HG02623 (cell line): ENCODE measurements at regions not wholly inside any gene's neighbourhood (a gene's known extent, or its start where the extent isn't known, plus 50 kb on each side); places are given as distances from the start of the nearest gene placed in this dataset.
A peak's percentile ranks its signal among the peaks of the same experiment; 100 is the strongest.
"Not testable (repeated sequence)": the region's sequence is repeated elsewhere in the genome, so short reads cannot be mapped to it uniquely, and the experiment has no call there.

Experiments used
- ATAC-seq: cut with Tn5 transposase; IDR thresholded peaks from one replicate; pipeline ENCODE4 v1.9.1; 2021; ENCODE audit warnings: moderate library complexity; ENCODE audit not compliant: unreplicated experiment

DNA sequence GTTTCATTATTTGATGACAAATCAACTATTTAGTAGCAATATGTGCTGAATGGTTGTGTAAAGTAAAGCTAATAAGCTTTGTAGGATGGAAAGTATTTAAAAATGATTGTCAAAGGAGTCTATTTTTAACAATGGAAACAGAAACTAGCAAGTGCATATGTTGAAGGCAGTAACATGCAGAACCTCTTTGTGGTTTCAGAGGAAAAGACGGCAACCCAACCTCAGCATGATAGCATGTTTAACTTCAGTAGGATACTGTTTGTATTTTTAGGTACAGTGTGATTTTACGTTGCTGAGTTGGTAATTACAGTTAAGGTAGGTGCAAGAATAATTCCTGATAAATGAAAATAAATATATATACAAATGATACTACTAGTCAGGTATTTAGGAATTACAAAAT is 545.4 kb downstream of the CDY1 start:
- ATAC-seq = not testable (repeated sequence)

DNA sequence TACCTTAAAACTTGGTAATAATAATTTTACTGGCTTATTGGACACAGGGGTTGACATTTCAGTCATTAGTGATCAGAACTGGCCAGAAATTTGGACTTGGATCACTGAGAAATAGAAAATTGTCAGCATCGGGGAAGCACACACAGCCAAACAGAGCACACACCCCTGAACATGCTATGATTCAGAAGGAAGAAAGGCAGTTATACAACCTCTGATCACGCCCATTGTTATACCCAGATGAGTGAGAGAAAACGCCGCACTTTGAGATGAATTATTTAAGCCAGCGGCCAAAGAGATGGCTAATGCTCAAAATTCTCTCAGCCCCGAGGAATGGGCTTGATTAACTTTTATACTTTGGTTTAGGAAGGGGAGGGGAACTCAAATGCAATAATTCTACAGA is 557.4 kb downstream of the CDY1 start:
- not testable (repeated sequence) for ATAC-seq

DNA sequence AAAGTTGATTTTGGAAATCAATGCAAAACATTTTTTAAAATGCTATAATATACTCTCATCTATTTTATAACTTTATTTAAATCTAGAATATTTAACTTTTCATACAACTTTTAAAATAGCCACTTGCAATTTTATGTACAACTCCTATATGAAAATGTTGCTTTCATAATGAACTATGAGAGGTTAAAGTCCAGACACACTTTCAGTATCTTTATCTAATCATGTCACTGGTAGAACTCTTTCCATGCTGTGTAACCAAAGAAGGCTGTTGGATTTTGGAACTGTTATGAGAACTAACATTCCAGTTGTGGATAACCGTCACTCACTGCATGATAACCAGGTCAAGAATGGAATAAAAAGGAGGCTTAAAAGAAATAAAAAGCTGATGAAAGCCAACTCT is 603.1 kb downstream of the CDY1 start:
- peak; percentile 27 for ATAC-seq

DNA sequence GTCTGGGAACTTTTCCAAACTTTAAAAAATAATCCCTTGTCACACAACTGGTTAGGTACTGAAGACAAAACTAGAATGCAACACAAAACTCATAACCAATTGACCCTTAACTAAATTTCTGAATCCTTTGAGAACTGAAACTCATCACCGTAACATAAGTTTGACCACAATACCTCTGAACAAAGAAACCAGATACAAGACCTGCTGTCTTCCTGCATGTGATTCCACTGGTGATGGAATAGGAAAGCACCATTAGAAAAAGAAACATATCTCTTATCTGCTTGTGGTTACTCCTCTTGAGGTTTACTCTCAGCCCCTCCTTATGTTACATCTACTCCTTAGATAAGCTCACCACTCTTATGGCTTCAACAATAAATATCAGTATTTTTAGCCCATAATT is 603.6 kb downstream of the CDY1 start:
- peak; percentile 84 for ATAC-seq

DNA sequence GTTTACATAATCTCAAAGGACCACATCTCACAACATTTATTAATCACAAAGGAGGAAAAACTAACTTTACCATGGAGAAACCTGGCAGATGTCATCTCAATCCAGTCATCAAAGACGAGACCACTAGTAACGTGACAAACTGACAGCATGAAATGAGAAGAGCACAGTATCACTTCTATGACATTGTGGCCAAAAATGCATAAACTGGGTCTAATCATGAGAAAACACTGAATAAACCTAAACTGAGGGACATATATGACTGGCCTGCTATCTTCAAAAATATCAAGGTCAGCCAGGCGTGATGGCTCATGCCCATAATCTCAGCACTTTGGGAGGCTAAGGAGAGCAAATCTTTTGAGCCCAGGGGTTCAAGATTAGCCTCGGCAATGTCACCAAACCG is 619.0 kb downstream of the CDY1 start:
- ATAC-seq = not testable (repeated sequence)

DNA sequence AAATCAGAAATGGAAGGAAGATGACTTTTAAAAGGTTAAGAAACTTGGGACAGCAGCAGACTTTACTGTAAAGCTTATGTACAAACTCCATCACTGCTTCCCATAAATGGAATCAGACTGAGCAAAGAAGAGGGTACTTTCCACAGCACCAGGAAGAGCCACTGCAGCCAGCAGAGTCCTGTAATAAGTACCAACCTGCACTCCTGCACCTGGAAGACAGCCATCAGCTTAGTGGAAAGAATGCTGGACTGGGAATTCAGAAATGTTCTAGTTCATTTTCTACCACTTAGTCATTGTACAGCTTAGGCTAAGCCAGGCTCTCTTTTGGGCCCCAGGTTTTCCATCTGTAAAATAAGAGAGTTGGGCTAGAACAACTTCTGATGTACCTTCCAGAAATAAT is 632.3 kb downstream of the CDY1 start:
- not testable (repeated sequence) for ATAC-seq

DNA sequence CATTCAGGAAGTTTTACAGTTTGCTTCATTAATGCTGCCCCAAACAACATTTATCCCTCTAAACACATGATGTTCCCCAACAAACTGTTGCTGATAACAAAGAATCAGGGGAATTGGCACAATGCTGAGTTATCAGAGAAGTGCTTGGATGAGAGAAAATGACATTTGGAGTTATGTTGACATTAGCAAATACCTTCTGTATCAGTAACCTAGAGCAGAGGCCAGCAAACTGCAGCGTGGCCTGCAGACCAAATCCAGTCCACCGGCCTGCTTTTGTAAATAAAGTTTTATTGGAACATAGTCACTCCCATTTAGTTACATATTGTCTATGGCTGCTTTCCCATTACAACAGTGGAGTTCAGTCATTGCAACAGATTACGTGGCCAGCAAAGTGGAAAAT is 643.5 kb downstream of the CDY1 start:
- ATAC-seq = not testable (repeated sequence)

DNA sequence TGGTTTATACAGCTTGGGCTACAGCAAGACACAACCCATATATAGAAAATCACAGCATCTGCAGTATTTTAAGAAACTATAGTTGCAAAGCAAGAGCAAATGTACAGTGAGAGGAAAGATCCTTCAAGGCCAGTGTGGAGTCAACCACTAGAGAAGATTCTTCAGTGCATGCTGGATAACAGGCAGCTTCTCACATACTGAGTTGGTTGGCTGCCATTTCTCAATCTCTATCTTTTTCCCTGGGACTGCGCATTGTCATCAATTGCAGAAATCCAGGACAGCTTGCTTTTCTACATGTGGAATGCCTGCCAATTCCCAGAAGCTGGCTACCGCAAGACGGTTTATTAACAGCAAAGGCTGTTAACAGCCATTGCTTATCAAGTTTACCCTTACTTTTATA is 646.5 kb downstream of the CDY1 start:
- not testable (repeated sequence) for ATAC-seq

DNA sequence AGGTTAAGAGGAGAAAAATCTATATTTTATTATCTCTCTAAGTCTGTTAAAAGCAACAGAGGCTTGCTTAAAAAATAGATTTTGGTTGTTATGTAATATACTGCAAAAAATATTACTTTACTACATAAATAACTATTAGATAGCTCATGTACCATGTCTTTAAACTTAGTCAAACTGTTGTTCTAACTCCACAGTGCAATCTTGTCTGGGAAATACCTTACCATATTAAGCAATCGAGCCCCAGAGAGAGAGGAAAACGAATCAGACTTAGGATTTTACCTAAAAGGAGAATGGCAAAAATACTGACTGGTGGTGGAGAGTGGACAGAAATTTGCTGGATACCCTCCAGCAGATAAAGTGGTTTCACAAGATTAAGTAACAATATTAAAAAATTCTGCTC is 647.0 kb downstream of the CDY1 start:
- not testable (repeated sequence) for ATAC-seq

DNA sequence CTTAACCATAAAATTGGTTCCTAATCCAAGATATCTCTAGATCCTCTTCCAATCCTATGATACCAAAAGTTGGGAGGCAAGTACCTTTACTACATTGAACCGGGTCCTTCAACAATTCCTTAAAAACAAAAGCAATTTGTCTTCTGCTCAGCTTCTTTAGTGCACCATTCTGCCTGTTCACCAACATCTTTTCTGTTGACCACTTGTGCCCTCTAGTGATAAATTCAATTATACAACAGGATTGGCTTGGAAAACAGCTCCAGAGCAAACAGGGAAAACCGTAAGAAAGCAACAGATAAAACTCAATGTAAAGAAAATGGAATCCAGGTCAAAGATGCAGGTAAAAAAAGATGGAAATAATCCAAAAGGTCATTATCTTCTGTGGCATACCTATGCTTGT is 651.2 kb downstream of the CDY1 start:
- ATAC-seq = not testable (repeated sequence)

DNA sequence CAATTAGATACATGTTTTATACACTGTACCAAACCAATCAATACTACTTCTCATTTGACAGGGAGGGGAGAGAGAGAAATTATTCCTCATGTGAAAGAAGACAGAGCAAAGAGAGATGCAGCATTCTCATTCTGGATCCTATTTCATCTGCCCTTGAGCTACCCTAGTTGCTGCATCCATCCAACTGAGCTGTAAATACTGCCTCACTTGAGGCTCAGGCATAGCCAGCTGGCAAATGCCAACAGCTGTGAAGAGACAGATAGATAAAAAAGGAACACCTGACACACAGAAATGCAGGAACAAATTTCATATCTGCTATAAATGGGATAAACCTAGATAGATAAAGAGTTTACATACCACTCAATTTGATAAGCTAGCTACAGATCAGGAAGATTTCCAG is 684.1 kb downstream of the CDY1 start:
- not testable (repeated sequence) for ATAC-seq

DNA sequence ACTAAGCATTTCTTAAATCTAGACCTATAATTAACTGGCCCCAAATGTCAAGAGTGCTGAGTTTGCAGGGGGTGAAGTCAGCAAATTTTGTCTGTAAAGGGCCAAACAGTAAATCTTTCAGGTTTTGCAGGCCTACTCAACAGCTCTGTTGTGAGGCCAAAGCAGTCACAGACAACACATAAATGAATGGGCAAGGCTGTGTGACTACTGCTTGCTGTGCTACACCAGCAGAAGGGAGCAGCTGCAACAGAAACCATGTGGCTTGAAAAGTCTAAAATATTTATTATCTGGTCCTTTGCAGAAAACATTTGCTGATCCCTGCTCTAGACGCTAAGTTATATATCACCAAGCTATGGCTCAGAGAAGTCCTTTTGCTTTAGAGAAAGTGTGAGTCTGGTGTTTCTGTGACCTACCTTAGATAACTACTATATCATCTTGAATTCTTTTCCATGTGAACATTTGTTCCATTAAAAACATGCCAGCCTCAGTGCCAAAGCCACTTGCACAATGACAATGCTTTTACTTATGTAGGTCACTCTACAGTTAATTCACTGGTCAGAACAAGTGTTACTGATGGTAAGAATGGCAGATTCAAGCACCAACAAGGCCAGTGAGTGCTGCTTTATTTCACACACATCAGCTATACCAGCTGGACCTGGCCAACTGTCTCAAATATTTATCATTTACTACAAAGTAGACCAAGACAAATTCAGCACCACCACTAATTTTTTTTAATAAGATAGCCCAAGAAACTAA is 684.9 kb downstream of the CDY1 start:
- ATAC-seq = not testable (repeated sequence)

DNA sequence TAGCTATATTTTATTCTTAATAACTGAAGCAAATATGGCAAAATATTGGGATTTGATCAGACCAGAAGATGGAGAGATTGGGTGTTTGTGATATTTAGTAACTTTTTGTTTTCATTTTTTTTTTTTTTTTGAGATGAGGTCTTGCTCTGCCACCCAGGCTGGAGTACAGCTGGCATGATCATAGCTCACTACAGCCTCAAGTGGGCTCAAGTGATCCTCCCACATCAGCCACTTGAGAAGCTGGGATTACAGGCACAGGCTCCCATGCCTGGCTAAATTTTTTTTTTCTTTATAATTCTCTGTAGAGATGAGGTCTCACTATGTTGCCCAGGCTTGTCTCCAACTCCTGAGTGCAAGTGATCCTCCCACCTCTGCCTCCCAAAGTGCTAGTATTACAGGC is 686.4 kb downstream of the CDY1 start:
- not testable (repeated sequence) for ATAC-seq

DNA sequence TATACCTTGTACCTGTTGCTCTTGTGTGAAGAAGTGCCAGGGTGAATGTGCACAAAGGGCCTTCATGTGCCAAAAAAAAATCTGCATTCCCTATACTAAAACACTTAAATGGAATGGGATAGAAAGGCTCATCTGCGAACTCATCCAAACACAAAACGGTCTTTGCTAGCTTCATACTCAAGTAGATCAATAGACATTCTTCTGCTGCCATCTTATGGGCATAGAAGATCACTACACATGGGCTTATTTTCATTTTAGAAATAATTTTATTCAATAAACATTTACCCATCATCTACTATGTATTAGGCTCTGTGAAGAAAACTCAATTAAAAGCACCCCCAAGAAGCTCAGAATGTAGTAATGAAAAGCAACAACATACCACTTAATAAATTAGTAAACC is 693.1 kb downstream of the CDY1 start:
- not testable (repeated sequence) for ATAC-seq

DNA sequence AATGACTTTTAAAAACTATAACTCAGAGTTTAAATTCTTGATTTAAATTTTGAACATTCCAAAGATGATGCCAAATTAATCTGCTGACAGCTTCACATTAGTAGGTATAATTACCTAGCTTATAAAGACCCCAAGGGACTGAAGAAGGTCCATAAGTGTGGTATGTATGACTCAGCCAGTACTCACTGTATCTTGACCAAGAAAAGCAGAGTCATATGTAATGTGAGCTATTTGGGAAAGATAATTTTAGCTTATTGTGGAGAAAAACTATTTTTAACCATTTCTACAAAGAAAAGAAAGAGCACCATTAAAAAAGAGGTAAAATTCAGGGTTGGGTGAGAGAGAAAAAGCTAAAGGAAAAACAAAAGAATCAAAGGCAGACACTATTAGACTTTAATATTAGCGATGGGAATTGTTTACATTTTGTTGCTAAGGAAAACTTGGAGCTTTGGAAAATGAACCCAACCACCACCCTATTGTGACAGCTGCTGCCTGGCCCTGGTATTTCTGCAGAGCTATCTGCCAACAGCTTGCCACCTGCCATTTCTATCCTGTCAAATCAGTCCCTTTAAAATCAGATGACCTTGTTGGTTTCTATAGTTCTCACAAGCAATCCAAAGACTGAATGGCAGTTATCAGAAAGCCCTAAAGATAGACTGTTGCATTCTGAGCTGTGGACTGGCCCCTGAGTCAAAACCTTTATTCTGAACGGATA is 697.7 kb downstream of the CDY1 start:
- ATAC-seq = not testable (repeated sequence)

DNA sequence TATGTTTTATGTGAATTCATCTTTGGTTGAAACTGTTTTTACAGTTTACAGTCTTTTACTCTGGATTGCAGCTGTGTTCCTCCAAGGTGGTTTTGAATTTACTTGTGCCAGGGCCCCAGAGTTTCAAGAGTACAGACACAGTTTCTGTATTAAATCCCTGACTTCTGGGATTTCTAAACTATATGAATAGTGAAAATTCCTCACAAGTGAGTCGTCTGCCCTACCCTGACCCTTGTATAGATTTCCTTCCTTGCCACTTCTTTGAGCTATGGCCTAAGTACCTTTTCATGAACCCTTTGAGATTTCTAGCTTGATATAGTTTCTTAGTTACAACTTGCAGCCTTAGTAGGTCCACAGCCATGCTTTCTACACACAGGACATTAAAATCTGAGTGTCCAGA is 700.8 kb downstream of the CDY1 start:
- not testable (repeated sequence) for ATAC-seq

DNA sequence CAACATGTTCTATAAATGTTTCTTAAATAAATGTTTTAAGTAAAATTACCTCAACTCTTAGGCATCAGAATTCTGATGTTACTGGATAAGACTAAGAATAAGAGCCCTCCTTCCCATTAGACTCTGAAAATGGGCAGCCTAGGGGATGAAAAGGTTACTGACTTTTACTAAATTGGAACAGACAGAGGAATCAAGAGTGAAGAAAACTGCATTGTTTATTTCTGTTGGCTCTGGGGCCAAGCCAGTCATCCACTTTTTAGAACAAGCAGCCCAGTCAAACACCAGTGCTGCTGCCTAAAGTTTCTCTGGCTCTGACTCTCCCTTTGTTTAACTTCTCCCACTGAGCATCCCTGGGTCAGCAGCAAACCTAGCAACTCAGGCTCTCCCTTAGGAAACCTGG is 731.0 kb downstream of the CDY1 start:
- ATAC-seq = not testable (repeated sequence)

DNA sequence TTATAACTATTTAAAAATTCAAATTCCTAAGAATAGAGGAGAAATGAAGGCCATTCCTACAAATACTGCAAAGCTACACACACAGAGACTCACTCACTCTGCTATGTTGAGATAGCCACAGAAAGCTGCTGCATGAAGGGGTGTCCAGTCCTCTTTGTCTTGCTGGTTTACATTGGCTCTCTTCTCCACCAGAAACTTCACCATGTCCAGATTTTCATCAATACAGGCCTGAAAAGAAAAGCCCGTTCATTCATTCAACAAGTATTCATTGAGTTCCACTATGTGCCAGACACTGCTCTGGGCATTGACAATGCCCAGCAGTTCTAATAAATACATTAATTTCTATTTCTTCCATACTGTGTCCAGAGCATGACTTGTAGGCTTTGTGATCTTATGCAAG is 732.3 kb downstream of the CDY1 start:
- ATAC-seq = no peak

DNA sequence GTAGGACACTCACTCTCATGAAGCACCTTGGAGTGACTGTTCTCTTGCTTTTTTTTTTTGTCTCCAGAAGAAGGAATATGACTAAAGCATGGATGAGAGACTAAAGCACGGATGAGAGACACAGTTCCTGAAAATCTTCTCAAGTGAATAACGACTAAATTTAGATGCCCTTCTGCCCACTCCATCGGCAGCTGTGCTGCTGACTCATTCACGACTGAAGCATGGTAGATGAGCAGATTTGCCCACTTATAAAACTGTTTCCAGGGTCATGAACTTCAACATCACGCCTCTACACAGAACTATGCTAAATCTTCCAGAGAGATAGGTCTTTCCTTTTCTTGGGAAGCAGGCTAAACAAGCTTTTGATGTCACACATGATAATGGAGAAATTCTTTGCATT is 738.0 kb downstream of the CDY1 start:
- not testable (repeated sequence) for ATAC-seq

DNA sequence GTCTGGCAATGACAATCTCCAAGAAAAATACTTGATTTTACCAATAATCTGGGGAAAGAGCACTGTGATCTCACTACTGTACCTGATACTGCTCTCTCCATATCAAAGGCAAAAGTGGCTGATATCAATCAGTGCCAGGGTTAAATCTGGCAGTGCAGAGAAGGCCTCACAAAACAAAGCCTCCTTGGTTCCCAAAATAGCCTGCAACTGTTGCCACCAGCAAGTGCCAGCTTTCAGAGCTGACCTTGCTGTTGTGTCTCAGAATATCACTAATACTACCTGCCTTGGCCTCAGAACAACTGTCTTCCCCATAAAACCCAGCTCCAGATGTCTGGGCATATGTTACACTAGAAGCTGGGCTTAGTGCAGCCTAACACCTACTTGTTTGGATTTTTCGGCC is 738.6 kb downstream of the CDY1 start:
- not testable (repeated sequence) for ATAC-seq

DNA sequence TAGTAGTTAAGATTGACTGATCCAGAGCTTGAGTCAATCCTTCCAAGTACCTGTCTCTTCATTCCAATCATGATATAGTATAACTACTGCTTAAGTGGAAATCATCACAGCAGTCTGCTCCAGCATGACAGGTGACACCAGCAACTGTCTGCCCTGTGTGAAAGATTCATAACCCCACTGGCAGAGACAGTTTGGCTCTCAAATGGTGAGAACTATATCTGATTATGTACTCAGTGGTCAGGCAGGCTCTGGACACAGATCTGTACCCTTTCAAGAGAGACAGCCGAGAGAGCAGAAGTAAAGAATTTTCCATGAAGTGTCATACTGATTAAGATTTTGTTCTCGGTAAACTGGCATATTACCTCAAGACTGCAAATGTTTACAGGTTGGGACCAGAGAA is 741.5 kb downstream of the CDY1 start:
- ATAC-seq = not testable (repeated sequence)

DNA sequence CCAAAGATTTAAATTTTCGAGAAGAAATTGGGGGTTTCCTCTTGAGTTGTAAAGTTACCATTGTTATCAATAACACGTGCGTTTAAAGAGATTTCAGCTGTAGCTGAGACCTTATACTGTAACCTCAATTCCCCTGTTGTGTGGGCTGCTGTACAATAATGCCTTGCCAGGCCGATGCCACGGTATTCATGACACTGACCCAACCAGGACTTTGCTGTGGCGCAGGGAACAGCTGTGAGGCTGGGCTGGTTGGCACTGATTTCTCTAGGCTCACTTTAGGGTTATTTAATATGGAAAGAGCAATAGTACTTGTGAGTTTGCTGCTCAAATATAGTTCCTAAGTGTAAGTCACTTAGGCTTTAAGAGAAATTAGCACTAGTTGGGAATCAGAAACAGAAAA is 744.2 kb downstream of the CDY1 start:
- ATAC-seq = not testable (repeated sequence)
